Loucy (cell line): ENCODE measurements at regions not wholly inside any gene's neighbourhood (a gene's known extent, or its start where the extent isn't known, plus 50 kb on each side); places are given as distances from the start of the nearest gene placed in this dataset.

ENCODE experiments used
- CTCF ChIP-seq: fragments of 200-600 bp; sonication (generic); conservative IDR thresholded peaks from 2 replicates; pipeline ENCODE4 v1.5.1; 2014; ENCODE audit warnings: mild to moderate bottlenecking, antibody characterized with exemption, low read length
- EZH2phosphoT487 ChIP-seq: fragments of 200-600 bp; IDR thresholded peaks from 2 replicates; pipeline ENCODE4 v1.6.1; 2018; ENCODE audit warnings: antibody characterized with exemption, mild to moderate bottlenecking, moderate library complexity, borderline replicate concordance

DNA sequence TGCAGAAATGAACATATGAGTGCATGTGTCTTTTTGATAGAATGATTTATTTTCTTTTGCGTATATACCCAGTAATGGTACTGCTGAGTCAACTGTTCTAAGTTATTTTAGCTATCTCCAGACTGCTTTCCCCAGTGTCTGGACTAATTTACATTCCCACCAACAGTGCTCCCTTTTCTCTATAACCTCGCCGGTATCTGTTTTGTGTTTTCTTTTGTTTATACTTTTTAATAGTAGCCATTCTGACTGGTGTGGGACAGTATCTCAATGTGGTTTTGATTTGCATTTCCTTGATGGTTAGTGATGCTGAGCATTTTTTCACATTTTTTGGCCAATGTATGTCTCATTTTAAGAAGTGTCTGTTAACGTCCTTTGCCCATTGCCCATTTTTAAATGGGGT lies 218.6 kb upstream of the KCNIP4 start:
- TF ChIP-seq CTCF = no peak
- no peak for TF ChIP-seq EZH2phosphoT487
